ENCODE measurements at regions not wholly inside any gene's neighbourhood (a gene's known extent, or its start where the extent isn't known, plus 50 kb on each side); places are given as distances from the start of the nearest gene placed in this dataset.

DNA sequence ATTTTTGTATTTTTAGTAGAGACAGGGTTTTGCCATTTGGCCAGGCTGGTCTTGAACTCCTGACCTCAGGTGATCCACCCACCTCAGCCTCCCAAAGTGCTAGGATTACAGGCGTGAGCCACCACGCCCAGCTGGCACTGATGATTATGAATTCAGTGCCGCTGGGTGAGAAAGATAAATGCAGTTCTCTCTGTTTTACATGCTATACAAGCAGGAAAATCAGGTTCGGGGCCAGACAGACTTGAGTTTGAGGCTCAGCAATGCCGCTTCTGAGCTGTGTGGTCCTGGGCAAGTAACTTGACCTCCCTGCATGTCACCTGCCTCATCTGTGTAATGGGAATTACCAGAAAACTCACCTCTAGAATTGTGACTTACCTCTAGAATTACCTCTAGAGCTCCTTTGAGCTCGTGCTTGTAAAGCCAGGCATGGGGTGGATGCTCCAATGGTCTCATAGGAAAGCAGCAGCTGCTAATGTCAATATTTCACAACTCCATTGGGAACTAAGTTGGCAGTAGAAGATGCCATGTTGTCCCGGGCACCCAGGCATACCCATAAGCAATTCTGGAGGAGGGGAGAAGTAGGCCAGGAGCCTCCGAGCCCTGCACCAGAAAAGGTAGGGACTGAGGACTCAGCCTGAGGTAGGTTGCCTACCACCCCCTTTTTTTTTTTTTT is 119.8 kb upstream of the SLC25A33 start:
- DNase-seq: no peak

DNA sequence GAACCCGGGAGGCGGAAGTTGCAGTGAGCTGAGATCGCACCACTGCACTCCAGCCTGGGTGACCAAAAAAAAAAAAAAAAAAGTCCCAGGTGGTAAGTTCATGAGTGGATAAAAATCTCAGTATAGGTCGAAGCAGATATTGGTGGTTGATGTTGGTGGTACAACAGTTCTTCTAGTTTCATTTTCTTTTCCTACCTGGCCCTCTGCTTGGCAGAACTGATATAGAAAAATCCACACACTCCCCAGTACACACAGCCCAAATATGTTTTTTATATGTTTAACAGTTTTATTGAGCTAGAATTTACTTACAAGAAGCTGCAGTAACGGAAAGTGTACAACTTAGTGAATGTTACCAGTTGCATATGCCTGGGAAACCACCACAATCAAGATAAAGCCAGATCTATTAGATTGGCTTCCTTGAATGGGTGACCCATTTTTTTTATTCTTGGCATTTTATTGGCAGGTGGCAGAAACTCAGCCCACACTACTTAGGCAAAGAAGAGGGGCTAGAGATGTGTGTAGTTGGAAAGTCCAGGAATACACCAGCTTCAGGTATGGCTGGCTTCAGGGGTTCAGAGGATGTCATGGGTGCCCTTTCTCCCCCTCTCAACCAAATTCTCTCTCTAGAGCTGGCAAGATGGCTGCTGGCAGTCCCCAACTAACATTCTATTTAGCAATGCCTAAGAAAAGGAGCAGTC is 118.3 kb upstream of the SLC25A33 start:
- DNase-seq: no peak

DNA sequence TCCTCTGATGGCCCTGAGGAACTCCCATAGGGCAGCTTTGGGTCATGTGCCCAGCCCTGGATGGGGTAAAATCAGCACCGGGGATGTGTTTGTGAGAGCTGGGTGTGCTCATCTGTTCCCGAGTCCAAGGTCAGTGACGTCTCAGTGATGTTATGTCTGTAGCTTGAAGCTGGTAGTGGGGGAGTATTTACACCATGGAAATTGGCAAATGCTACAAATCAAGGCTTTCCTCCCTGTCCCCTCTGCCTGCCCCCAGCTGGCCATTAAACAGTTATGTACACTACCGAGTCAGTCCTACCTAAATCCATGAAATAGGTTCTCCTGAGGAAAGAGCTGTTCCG is 117.8 kb upstream of the SLC25A33 start:
- no peak for DNase-seq

DNA sequence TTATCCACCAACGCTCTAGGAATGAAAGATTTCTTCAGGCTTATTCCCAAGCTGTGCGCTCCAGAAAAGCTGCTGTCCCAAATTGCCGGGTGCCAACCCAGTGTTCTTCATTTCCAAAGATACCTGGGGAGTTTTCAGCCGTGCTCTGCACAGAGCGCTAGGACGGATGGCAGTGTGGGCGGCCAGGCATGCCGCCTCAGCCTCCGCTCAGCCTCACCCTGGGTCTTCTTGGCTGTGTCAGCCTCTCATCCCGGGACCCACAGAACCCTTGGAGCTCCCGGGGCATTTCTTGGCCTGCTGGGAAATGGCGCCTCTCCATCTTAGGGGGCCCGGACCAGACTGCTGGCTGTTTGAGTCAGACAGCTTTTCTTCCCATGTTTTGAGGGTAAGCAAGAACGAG is 116.9 kb upstream of the SLC25A33 start:
- DNase-seq: no peak

DNA sequence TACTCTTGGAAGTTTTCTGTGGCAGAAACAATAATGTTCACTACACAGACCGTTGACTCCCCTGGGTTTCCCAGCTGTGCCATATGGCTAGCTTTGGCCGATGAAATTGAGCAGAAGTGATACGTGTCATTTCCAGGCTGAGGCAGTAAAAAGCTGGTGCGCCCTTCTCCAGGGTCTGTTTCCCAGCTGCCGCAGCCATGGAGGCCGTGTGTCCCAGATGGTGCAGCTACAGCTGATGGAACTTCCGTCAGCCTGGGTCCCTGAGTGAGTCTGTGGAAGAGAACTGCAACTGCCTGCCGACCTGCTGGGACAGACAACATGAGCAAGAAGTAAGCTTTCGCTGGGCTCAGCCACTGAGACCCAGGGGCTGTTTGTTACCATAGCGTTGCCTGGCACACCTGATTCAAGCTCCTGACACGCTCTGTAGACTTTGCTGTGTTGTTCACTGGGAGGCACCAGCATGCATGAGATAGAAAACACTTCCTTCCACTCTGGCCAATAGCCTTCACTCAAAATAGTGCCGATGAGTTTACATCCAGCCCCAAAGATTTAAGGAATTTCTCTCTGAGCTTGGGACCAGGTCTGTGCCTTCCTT is 116.3 kb upstream of the SLC25A33 start:
- no peak for DNase-seq

DNA sequence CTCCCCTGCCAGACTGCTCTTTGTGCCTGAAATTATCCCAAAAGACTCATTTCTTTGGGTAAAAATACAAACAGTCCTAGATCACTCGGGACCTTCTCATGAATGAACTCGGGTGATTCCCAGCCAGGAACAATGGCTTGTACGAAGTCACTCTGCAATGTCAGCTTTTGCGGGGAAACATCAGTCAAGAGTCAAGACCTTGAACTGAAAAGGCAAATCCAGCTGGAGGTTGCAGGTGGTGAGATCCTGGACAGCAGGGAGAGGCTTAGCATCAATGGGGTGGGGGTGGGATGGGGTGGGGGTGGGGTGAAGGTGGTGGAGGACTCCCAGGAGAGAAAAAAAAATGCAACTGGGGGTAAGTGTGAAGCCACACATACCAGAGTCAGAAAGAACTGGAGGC is 115.0 kb upstream of the SLC25A33 start:
- DNase-seq: no peak

DNA sequence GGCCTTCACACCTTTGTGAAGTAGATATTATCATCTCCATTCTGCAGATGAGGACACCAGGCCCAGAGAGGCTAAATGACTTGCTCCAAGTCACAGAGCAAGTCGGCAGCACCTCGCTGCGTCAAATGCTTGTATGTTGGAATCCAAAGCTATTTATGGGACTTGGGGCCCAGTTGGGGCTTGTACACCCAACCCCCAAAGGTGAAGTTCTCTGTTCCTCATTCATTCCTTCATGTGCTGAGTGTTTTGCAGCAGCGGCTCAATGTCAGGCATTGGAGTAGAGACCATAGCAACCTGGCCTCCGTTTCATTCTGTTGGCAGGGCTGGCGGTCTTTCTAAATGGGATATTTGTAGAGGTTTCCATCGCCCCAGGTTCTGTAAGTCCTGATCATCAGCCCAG is 113.4 kb upstream of the SLC25A33 start:
- DNase-seq: no peak

DNA sequence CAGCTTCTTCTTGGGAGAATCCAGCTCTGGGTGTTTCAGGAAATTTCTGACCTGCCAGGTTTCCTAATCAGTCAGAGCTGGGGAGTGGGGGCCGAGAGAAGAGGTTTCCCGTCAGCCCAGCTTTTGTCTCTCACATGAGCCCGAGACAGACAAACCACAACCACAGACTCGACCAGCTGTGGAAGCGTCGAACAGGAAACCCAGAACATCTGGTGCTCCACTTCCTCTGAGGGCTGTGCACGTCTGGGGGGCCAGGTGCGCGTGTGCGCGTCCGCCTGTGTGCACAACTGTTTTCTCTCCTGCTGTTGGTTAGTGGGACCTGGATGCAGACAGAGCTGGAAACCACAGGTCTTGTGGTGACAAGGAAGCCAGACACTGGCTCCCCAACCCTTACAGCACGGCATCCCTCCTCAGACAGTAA is 113.0 kb upstream of the SLC25A33 start:
- DNase-seq: no peak

DNA sequence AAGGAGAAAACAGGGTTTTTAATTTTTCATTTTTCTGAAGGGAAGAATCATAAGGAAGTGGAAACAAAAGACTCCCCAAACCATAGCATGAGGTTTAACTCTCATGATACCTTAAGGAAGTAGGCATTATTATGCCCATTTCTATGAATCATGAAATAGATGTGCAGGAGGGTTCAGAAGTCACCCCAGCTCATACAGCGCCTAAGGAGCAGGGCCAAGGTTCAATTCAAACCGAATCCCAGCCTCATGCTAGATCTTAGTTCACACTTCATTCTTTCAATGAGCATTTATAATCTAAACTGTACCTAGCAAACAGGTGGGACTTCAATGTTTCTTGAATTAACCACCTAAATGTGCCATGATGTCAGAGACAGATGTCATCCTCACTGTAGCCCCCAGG is 111.9 kb upstream of the SLC25A33 start:
- no peak for DNase-seq

DNA sequence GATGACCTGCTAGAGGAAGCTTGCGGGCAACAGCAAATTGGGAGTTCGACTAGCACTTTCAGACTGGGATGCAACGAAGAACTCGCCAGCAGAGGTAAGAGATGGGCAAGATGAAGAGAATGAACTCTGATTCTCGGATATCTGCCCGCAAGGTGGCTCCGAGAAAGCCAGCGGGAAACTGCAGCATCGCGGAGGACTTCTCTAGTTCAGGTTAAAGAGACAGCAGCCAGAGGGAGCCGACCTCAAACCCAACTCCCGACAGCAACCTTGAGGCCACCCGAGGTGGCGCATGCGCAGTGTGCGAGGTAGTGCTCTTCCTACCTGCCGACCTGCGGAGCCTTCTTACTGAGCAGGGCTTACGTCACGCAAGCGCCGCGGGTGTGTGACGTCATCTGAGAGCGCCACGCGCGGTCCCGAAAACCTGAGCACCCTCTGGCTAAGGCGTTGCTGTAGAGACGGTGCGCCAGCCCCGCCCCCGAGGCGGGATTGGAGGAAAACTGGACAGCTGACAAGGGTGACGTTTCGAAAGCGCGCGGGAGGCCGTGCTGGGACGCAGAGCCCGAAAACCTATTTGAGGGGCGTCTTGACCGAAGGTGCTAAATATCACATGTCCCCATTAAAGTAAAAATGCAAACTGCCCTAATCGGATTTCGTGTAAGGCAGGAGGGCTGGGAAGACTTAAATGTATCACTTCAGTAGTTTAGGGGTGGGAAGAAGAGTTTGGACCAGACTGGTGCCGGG is 110.5 kb upstream of the SLC25A33 start:
- DNase-seq: peak; percentile 91

DNA sequence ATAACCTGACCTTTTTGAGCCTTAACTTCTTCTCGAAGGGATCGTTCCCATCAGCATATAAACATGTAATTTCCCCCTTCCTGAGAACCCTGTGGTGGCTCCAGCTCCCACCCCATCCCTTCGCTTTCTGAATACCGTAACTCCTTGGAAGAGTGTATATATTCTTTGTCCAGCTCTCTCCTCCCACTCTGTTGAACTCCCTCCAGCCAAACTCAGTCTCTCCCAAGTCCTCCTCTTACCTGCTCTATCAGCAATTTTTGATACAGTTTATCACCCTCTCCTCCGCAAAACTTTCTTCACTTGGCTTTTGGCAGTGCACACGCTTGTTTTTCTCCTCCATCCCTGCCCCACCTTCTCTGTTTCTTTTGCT is 109.9 kb upstream of the SLC25A33 start:
- no peak for DNase-seq

DNA sequence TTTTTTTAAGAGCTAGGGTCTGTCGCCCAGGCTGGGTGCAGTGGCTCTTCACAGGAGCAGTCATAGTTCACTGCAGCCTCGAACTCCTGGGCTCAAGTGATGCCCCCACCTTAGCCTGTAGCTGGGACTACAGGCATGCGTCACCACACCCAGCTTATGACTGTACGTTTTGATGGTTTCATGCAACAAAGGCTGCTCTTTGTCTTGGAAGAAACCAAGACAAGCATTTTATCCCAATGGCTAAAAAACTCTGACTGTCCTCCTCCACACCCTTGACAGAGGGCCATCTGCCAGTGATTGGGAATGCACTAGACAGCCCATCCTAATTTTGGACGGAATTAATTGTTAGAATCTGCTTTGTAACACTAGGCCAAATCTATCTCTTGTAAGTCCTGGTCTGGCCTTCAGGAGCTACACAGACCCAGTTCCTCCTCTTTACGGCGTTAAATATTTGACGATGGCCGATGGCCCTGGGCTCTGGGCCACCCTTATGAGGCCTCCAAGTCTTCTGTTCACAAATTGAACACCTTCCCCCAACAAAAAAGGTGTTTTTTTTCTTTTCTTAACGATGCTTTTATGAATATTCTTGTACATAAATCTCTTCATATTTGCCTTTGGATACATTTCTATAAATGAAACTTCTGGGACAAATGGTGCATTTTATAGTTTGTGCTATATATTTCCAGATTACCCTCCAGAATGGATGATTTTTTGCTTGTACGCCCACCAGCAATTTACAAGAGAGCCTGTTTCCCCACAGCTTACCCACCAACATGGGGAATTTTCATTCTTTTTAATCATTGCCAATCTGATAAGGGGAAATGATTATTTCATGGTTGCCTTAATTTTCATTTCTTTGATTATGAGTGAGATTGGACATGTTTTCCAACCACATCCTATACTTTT is 104.8 kb upstream of the SLC25A33 start:
- no peak for DNase-seq

DNA sequence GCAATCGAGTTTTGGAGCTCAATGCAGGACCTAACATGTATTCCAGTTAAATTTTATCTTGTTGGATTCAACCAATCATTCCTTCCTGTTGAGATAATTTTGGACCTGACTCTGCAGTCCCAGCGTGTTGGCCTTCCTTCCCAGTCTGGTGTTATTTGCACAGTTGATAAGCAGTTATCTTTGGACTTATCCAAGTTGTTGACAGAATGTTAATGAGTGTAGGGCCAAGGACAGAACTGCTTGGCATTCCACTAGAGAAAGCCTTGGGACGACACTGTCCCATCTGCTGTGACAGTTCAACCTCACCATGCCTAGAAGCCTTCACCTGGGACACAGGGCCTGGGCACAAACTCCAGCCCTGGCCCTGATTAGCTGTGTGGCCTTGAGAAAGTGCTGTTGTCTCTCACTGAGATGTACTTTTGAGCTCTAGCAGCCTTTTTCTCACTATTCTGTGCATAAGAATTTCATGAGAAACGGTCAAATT is 104.1 kb upstream of the SLC25A33 start:
- DNase-seq: no peak

DNA sequence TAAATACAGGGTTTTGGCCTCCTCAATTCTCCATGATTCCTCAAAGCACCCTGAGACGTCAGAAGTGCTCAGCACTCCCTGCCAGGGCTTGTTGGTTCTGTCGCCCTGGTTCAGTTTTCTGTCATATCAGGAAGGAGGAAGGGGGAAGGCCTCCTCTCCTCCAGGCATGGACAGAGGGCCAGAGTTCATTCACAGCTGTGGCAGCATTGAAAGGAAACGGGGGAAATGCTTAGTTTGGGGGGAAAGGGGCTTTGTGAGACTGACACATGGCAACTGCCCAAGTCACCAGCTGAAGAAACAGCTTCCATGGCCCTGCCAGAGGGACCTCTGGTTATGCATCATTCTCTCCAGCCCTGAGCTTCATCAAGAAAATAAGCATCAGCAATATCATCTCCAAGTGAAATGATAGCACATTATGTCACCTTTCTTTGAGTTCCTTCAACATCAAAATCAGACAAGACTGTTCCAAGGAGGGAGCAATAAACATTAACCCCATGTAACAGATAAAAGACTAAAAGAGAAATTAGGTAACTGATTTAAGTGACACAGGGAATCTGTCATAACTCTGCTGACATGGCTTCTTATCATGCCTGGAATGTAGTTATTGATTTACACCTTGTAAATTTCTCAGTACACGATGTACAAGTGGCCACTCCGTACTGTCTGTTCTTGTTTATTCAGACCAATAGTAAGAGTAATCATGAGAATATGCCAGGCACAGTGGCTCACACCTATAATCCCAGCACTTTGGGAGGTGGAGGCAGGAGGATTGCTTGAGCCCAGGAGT is 103.2 kb upstream of the SLC25A33 start:
- no peak for DNase-seq

DNA sequence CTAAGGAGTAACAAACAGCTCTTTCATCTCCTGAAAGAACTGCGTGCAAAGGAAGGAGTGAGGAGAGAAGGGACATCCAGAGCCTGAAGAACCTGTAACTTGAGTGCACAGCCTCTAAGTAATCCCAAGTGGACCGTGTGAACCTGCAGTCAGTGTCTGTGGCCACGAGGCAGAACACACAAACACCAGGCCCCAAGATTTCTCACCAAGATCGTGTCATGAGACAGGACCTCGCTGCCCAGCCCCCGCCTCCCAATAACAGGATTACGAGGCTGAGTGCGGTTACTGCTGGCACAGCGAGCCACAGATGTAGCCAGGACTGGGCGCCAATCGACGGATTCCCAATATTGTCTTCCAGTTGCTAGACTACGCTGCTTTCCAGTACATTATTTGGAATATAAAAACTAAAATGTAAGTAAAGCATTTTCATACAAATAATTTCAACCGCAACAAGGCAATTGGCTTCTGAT is 101.3 kb upstream of the SLC25A33 start:
- no peak for DNase-seq

DNA sequence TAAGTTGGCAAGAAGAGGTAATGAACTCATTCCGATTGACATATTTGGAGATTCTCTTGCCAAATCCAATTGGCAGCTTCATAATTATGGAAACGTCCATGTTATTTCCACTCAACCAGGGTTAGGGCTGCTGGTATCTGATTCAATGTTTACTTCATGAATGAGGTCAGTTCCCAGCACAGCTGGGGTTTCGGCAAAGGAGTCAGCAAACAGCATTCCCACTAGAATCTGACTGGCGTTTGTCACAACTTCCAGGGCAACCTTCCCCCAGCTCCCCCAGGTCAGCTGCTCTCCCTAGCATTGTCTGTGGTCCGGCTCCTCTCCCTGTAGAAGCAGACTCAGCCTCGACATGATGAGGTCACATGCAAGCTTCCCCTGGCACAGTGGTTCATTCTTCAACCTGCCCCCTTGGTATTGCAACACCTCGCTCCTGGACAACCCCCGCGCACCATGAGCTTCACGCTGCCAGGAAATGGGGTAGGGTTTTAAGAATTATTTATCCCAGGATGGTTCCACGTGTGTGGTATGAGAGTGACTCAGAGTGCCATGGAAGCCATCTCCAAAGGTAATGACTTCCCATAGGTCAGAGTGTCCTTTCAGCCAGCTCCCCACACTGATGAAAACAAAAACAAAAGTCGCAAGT is 100.7 kb upstream of the SLC25A33 start:
- DNase-seq: no peak

DNA sequence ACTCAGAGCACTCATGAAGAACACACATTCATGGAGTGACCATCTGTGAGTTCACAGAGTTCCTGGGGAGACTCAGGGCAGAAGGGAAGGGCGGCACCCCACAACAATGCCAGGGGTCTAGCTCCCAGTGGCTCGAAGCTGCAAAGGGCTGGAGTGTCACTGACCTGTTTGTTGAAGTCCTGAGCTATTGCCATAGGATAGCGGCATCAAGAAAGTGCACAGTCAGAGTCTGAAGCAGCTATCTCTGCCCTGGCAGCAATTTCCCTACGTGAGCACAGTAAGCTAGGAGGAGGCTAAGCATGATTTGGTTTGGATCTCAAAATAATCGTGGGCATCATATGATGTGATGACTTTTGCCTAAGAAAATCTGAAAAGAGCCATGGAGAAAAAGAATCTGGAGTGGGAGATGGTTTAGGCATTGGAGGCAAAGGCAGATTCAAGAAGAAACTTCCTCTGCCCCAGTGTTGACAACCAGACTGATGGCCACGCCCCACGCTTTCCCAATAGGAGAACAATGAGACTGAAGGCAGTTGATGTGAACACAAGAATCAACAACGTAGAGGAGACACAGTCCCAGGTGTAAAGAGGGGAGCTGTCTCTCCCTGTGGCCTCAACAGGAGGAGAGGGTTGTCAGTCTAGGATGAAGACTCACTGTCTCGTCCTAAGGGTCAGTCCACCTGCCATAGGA is 100.0 kb upstream of the SLC25A33 start:
- DNase-seq: no peak

DNA sequence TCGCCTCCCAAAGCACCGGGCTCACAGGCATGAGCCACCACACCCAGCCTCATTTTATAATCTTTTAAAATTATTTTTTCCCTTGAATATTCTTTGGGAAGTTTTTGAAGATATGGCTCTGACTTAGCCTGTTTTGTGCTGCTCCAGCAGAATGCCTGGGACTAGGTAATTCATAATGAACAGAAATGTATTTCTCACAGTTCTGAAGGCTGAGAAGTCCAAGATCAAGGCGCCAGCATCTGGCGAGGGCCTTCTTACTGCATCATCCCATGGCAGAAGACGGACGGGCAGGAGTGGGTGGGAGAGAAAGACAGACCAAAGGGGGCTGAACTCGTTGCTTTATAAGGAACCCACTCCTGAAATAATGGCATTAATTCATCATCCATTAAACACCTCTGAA is 99.0 kb upstream of the SLC25A33 start:
- DNase-seq: no peak

DNA sequence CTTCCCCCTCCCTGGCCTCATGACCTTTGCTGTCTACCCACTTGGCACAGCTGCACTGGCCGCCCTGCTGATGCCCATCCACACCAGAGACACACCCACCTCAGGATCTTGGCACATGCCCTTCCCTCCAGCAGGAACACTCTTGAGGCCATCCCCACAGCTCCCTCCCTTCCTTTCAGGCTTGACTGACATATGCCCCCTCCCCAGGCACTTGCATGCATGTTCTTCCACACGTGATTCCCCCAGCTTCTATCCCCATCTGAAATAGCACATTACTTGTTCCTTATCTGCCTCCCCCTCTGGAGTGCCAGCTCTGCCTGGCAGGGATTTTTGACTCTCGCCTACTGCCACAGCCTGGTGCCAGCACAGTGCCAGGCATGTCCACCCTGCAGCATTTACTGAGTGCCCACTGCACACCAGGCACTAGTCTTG is 98.5 kb upstream of the SLC25A33 start:
- no peak for DNase-seq

DNA sequence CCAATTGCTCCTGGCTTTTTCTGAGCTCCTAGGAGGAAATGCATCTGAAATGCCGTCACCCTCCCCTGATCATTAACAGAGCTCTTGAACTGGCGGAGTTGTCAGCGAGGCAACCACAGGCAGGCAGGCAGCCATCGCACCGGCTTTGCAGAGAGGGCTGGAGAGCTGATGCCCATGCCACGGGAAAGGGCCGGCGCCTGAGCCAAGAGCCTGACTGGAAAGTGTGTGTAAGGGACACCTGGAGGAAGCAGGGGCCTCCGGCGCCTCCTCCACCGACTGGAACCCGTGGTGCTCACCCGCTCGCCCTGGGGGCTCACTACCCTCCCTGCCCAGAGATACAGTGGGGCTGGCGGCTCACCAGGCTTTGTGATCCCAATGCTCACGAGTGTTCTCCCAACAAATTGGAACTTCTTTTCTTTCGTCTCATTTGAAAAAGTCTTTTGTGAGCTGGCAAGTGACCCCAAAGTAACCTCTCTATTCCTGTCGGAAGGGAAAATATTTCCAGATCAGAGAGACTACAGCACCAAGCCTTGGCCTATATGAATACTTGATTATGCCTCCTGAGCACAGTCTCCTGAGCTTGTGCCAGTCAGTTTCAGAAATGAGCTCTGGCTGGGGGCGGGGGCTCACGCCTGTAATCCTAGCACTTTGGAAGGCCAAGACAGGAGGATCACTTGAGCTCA is 97.7 kb upstream of the SLC25A33 start:
- no peak for DNase-seq

Measured in NCI-H526 treated with DMSO at 0.1 percent for 48 hours (cell line).